ENCODE measurements at regions not wholly inside any gene's neighbourhood (a gene's known extent, or its start where the extent isn't known, plus 50 kb on each side); places are given as distances from the start of the nearest gene placed in this dataset.

DNA sequence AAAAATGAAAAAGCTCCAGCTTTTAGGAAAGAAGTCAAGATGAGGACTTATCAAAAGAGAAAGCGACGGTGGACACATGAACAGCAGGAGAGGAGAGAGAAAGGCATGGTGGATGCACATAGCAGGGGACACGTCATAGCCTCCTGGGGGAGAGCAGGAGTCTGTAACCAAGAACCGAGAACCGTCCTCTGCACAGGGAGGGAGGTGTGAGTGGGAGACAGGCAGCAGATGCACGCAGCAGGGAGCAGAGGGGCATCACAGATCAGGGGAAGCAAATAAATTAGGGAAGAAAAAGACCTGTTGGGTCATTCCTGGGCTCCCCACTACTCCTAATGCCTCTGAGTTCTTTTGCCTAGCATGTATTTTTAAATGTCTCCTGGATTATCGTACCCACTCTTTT lies 138.1 kb upstream of the RMST start:
- TF ChIP-seq POLR2AphosphoS5 (IDR thresholded peaks at IDR 0.05; ENCODE audit: borderline replicate concordance, low read depth, low read length) (no peak), EZH2 (IDR thresholded peaks at IDR 0.05) (no peak)

Measured in SK-N-MC (cell line).